Epithelial cell of esophagus (primary cell): ENCODE measurements at regions not wholly inside any gene's neighbourhood (a gene's known extent, or its start where the extent isn't known, plus 50 kb on each side); places are given as distances from the start of the nearest gene placed in this dataset.
A peak's percentile ranks its signal among the peaks of the same experiment; 100 is the strongest.

Experiments used
- DNase-seq: peaks from one replicate; pipeline ENCODE4 v3.0.0; 2010; ENCODE audit warnings: low read depth
- H3K4me3 ChIP-seq: 2 replicates; pipeline ENCODE4 v1.5.1; 2011; ENCODE audit warnings: mild to moderate bottlenecking, low read length, control low read depth
- TF ChIP-seq, protein P1 (sequence below): IDR thresholded peaks from 2 replicates; pipeline ENCODE4 v1.5.1; 2011; ENCODE audit warnings: low read depth, mild to moderate bottlenecking, low read length, control low read depth, inconsistent platforms; ENCODE audit not compliant: insufficient read depth; ENCODE audit errors: missing control alignments

- TF ChIP-seq, protein P1, sequence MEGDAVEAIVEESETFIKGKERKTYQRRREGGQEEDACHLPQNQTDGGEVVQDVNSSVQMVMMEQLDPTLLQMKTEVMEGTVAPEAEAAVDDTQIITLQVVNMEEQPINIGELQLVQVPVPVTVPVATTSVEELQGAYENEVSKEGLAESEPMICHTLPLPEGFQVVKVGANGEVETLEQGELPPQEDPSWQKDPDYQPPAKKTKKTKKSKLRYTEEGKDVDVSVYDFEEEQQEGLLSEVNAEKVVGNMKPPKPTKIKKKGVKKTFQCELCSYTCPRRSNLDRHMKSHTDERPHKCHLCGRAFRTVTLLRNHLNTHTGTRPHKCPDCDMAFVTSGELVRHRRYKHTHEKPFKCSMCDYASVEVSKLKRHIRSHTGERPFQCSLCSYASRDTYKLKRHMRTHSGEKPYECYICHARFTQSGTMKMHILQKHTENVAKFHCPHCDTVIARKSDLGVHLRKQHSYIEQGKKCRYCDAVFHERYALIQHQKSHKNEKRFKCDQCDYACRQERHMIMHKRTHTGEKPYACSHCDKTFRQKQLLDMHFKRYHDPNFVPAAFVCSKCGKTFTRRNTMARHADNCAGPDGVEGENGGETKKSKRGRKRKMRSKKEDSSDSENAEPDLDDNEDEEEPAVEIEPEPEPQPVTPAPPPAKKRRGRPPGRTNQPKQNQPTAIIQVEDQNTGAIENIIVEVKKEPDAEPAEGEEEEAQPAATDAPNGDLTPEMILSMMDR: no peak
- no peak overlapping the region for H3K4me3 ChIP-seq
- DNase-seq: no peak
These were observed 73.4 kb downstream of the PITPNM2 start for GRCh38 chr12:123077298-123078119.

GRCh38 chr12:123076604-123077297, 74.1 kb downstream of the PITPNM2 start:
- DNase-seq: peak; percentile 44
- TF ChIP-seq, protein P1: no peak
- no peak overlapping the region for H3K4me3 ChIP-seq

GRCh38 chr12:123075646-123076171, 75.2 kb downstream of the PITPNM2 start:
- TF ChIP-seq, protein P1: no peak
- peak; percentile 29 for DNase-seq
- no peak overlapping the region for H3K4me3 ChIP-seq

GRCh38 chr12:123075087-123075645, 75.7 kb downstream of the PITPNM2 start:
- no peak overlapping the region for H3K4me3 ChIP-seq
- TF ChIP-seq, protein P1: no peak
- peak; percentile 28 for DNase-seq

GRCh38 chr12:123073962-123074801, 76.7 kb downstream of the PITPNM2 start:
- TF ChIP-seq, protein P1: no peak
- H3K4me3 ChIP-seq: no peak overlapping the region
- no peak for DNase-seq

DNA sequence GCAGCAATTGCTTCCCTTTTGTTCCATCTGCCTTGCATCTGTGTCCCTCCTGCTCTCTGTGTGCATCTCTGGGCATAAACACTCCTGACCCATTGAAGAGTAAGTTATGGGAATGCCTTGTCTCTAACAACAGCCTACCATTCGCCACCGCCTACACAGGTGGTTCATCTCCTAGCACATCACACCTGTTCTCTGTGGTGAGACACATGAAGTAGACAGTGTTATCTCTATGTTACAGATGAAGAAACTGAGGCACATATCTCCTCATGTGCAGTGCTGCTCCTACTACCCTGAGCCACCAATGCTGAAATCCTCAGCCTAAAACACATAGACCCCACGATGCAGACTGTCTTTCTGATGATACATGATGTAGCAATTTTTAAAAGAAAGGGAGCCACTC, 77.6 kb downstream of the PITPNM2 start:
- TF ChIP-seq, protein P1: no peak
- DNase-seq: no peak
- no peak overlapping the region for H3K4me3 ChIP-seq
